H1 (cell line): ENCODE measurements at regions not wholly inside any gene's neighbourhood (a gene's known extent, or its start where the extent isn't known, plus 50 kb on each side); places are given as distances from the start of the nearest gene placed in this dataset.

Source experiments
- CTCF ChIA-PET: fragments of 300-600 bp; sonication (Branson Sonifier 250); formaldehyde crosslinking; loops from one replicate; lab custom pipeline; 2021; ENCODE audit not compliant: partially characterized antibody; lab: Charles Lee
- POLR2A ChIA-PET: fragments of 300-600 bp; sonication (Branson Sonifier 250); formaldehyde crosslinking; loops from one replicate; lab custom pipeline; 2021; ENCODE audit warnings: inconsistent platforms; ENCODE audit not compliant: partially characterized antibody; lab: Charles Lee
- DNase-seq, 2 experiments: peaks; one replicate each; pipeline versions ENCODE4 v3.0.0 to v3.0.0-alpha.2; 2010 to 2022; ENCODE audit warnings: low spot score in 2 of 2, low read depth in 1 of 2, mixed read lengths in 1 of 2
- FAIRE-seq: peaks from 2 replicates; lab custom pipeline; 2011; peaks lifted over from hg19 to GRCh38; lab: Jason Lieb, UNC
- H2AFZ ChIP-seq: 2 replicates; pipeline ENCODE4 v1.8.1; 2012; ENCODE audit warnings: low read length, inconsistent platforms
- H2AK5ac ChIP-seq: 2 replicates; pipeline ENCODE4 v1.6.1; 2013; ENCODE audit warnings: low read depth, low read length
- H2BK120ac ChIP-seq: replicated peaks from 2 replicates; pipeline ENCODE3; 2013; ENCODE audit warnings: low read depth, low read length, inconsistent platforms
- H2BK12ac ChIP-seq: 2 replicates; pipeline ENCODE4 v1.6.1; 2013; ENCODE audit warnings: low read depth, low read length
- H2BK15ac ChIP-seq: 2 replicates; pipeline ENCODE4 v1.6.1; 2013; ENCODE audit warnings: low read length
- H2BK20ac ChIP-seq: 2 replicates; pipeline ENCODE4 v1.6.1; 2013; ENCODE audit warnings: low read length
- H2BK5ac ChIP-seq: 2 replicates; pipeline ENCODE4 v1.6.1; 2013; ENCODE audit warnings: low read depth, low read length
- H3K14ac ChIP-seq: 2 replicates; pipeline ENCODE4 v1.6.1; 2013; ENCODE audit warnings: inconsistent platforms; ENCODE audit not compliant: insufficient read length
- H3K18ac ChIP-seq: 2 replicates; pipeline ENCODE4 v1.6.1; 2013; ENCODE audit warnings: low read length; ENCODE audit errors: extremely low read depth
- H3K23ac ChIP-seq: 2 replicates; pipeline ENCODE4 v1.6.1; 2013; ENCODE audit warnings: inconsistent platforms; ENCODE audit not compliant: insufficient read length
- H3K23me2 ChIP-seq: 2 replicates; pipeline ENCODE4 v1.6.1; 2013; ENCODE audit warnings: low read depth, low read length
- H3K27ac ChIP-seq: 2 replicates; pipeline ENCODE4 v1.6.1; 2011; ENCODE audit warnings: low read depth, low read length, inconsistent platforms
- H3K27me3 ChIP-seq, 4 experiments: replicated peaks in 1 of 4; 1 replicate in 1 of 4; 2 replicates in 3 of 4; pipeline versions ENCODE4 v1.6.1 to v1.8.1; 2011 to 2013; ENCODE audit warnings: low read length in 3 of 4, mild to moderate bottlenecking in 3 of 4, inconsistent platforms in 2 of 4, mixed read lengths in 2 of 4, moderate library complexity in 1 of 4; ENCODE audit not compliant: control insufficient read depth in 3 of 4, insufficient read depth in 3 of 4; ENCODE audit errors: extremely low read depth in 1 of 4
- H3K36me3 ChIP-seq, 4 experiments: 2 replicates each; pipeline versions ENCODE4 v1.6.1 to v1.8.1; 2011 to 2013; ENCODE audit warnings: mild to moderate bottlenecking in 4 of 4, low read length in 3 of 4, moderate library complexity in 2 of 4, control low read depth in 1 of 4, inconsistent platforms in 1 of 4; ENCODE audit not compliant: insufficient read depth in 4 of 4, control insufficient read depth in 2 of 4
- H3K4ac ChIP-seq: replicated peaks from 2 replicates; pipeline ENCODE3; 2013; ENCODE audit warnings: low read length, low read depth, mixed read lengths, inconsistent platforms; ENCODE audit not compliant: insufficient read length
- H3K4me1 ChIP-seq, 4 experiments: replicated peaks in 1 of 4; 1 replicate in 1 of 4; 2 replicates in 3 of 4; pipeline versions ENCODE4 v1.6.1 to v1.8.1; 2011 to 2013; ENCODE audit warnings: low read length in 3 of 4, inconsistent platforms in 2 of 4, mixed read lengths in 1 of 4; ENCODE audit not compliant: insufficient read depth in 4 of 4, control insufficient read depth in 3 of 4
- H3K4me2 ChIP-seq, 2 experiments: 2 replicates each; pipeline versions ENCODE4 v1.6.1 to v1.8.1; 2011 to 2013; ENCODE audit warnings: low read depth in 2 of 2, low read length in 2 of 2, control low read depth in 1 of 2, inconsistent platforms in 1 of 2, mild to moderate bottlenecking in 1 of 2; ENCODE audit not compliant: insufficient read depth in 1 of 2
- H3K4me3 ChIP-seq, 4 experiments: fragments of 200-600, 300-600 bp in 1 of 4; sonication (generic), shearing (Covaris generic), sonication (Bioruptor Twin) in 1 of 4; 2 replicates each; pipeline versions ENCODE4 v1.5.1 to v1.8.1; 2011 to 2016; ENCODE audit warnings: low read length in 4 of 4, low read depth in 3 of 4, control low read depth in 2 of 4, inconsistent platforms in 2 of 4, mild to moderate bottlenecking in 2 of 4, mixed read lengths in 1 of 4, moderate library complexity in 1 of 4; ENCODE audit not compliant: insufficient read depth in 2 of 4; ENCODE audit errors: extremely low read depth in 1 of 4
- H3K56ac ChIP-seq: replicated peaks from 2 replicates; pipeline ENCODE3; 2013; ENCODE audit warnings: low read depth, mild to moderate bottlenecking, mixed read lengths, low read length, inconsistent platforms; ENCODE audit not compliant: insufficient read length
- H3K79me1 ChIP-seq: 2 replicates; pipeline ENCODE4 v1.6.1; 2013; ENCODE audit warnings: low read depth, low read length, control low read depth
- H3K79me2 ChIP-seq, 2 experiments: 2 replicates each; pipeline versions ENCODE4 v1.6.1 to v1.8.1; 2012 to 2013; ENCODE audit warnings: low read length in 2 of 2, mild to moderate bottlenecking in 2 of 2, inconsistent platforms in 1 of 2; ENCODE audit not compliant: insufficient read depth in 2 of 2, control insufficient read depth in 1 of 2
- H3K9ac ChIP-seq, 4 experiments: replicated peaks in 1 of 4; 1 replicate in 1 of 4; 2 replicates in 3 of 4; pipeline versions ENCODE4 v1.6.1 to v1.8.1; 2011 to 2013; ENCODE audit warnings: low read depth in 3 of 4, low read length in 3 of 4, control low read depth in 2 of 4, mild to moderate bottlenecking in 2 of 4, moderate library complexity in 2 of 4, inconsistent platforms in 1 of 4; ENCODE audit errors: extremely low read depth in 1 of 4
- H3K9me3 ChIP-seq, 2 experiments: 2 replicates each; pipeline versions ENCODE4 v1.6.1 to v1.8.1; 2012 to 2013; ENCODE audit warnings: mild to moderate bottlenecking in 2 of 2, moderate library complexity in 2 of 2, control low read depth in 1 of 2, inconsistent platforms in 1 of 2, low read depth in 1 of 2, low read length in 1 of 2, mixed read lengths in 1 of 2; ENCODE audit not compliant: insufficient read depth in 2 of 2
- H4K20me1 ChIP-seq, 2 experiments: replicated peaks in 1 of 2; 2 replicates each; pipeline versions ENCODE3 to v1.8.1; 2011 to 2013; ENCODE audit warnings: inconsistent platforms in 2 of 2, low read length in 2 of 2, mild to moderate bottlenecking in 1 of 2; ENCODE audit not compliant: insufficient read depth in 2 of 2, control insufficient read depth in 1 of 2
- H4K5ac ChIP-seq: 2 replicates; pipeline ENCODE4 v1.6.1; 2013; ENCODE audit warnings: low read length, low read depth, mixed read lengths, inconsistent platforms; ENCODE audit not compliant: insufficient read length
- H4K8ac ChIP-seq: 2 replicates; pipeline ENCODE4 v1.8.0; 2013; ENCODE audit warnings: mild to moderate bottlenecking, moderate library complexity, low read length, inconsistent platforms; ENCODE audit not compliant: insufficient read depth; ENCODE audit errors: extremely low read depth
- H4K91ac ChIP-seq: replicated peaks from 2 replicates; pipeline ENCODE3; 2013; ENCODE audit warnings: low read length, mixed read lengths, inconsistent platforms; ENCODE audit not compliant: insufficient read length
- BRCA1 ChIP-seq: IDR thresholded peaks from 2 replicates; pipeline ENCODE4 v1.6.1; 2012; ENCODE audit warnings: low read depth, low read length, improper control_type of control experiment
- CHD2 ChIP-seq: IDR thresholded peaks from 2 replicates; pipeline ENCODE4 v1.6.1; 2012; ENCODE audit warnings: low read length, improper control_type of control experiment
- GABPA ChIP-seq: IDR thresholded peaks from 2 replicates; pipeline ENCODE4 v1.6.1; 2011; ENCODE audit warnings: mild to moderate bottlenecking, low read length, moderate library complexity, borderline replicate concordance; ENCODE audit not compliant: insufficient read depth
- JUND ChIP-seq: IDR thresholded peaks from 2 replicates; pipeline ENCODE4 v1.6.1; 2011; ENCODE audit warnings: mild to moderate bottlenecking, improper control_type of control experiment, low read length
- KDM1A ChIP-seq: fragments of 200-600, 300-600 bp; sonication (generic); IDR thresholded peaks from 2 replicates; pipeline ENCODE4 v1.7.1; 2016; ENCODE audit warnings: mild to moderate bottlenecking, low read length, borderline replicate concordance
- KDM4A ChIP-seq: IDR thresholded peaks from one replicate; pipeline ENCODE4 v1.7.1; 2012; ENCODE audit warnings: low read depth, mild to moderate bottlenecking, moderate library complexity, low read length, inconsistent platforms; ENCODE audit not compliant: severe bottlenecking
- NANOG ChIP-seq: IDR thresholded peaks from 2 replicates; pipeline ENCODE4 v1.6.1; 2011; ENCODE audit warnings: low read length, low read depth, mild to moderate bottlenecking, inconsistent platforms; ENCODE audit not compliant: insufficient read depth, poor library complexity, severe bottlenecking
- NRF1 ChIP-seq: IDR thresholded peaks from 2 replicates; pipeline ENCODE4 v1.6.1; 2011; ENCODE audit warnings: mild to moderate bottlenecking, low read depth, low read length, improper control_type of control experiment
- POLR2A ChIP-seq, 2 experiments: IDR thresholded peaks; 1 replicate in 1 of 2; 2 replicates in 1 of 2; pipeline ENCODE4 v1.6.1; 2011; ENCODE audit warnings: low read depth in 2 of 2, low read length in 2 of 2, mild to moderate bottlenecking in 2 of 2; ENCODE audit errors: control extremely low read depth in 1 of 2
- RAD21 ChIP-seq, 2 experiments: IDR thresholded peaks in 1 of 2; conservative IDR thresholded peaks in 1 of 2; 2 replicates each; pipeline ENCODE4 v1.6.1; 2011; ENCODE audit warnings: low read depth in 2 of 2, low read length in 2 of 2, improper control_type of control experiment in 1 of 2, inconsistent platforms in 1 of 2, mild to moderate bottlenecking in 1 of 2, moderate library complexity in 1 of 2
- RNF2 ChIP-seq: fragments of 200-900, 300-1000 bp; sonication (generic); IDR thresholded peaks from 2 replicates; pipeline ENCODE4 v1.7.1; 2016; ENCODE audit warnings: borderline replicate concordance, low read depth, mild to moderate bottlenecking, antibody characterized with exemption, low read length; ENCODE audit not compliant: poor library complexity, severe bottlenecking; ENCODE audit errors: missing control alignments
- SIN3A ChIP-seq, 2 experiments: IDR thresholded peaks in 1 of 2; conservative IDR thresholded peaks in 1 of 2; 2 replicates each; pipeline ENCODE4 v1.6.1; 2011 to 2012; ENCODE audit warnings: low read length in 2 of 2, improper control_type of control experiment in 1 of 2, low read depth in 1 of 2, mild to moderate bottlenecking in 1 of 2
- SIX5 ChIP-seq: IDR thresholded peaks from 2 replicates; pipeline ENCODE4 v1.6.1; 2011; ENCODE audit warnings: mild to moderate bottlenecking, low read depth, low read length
- SP2 ChIP-seq: IDR thresholded peaks from 2 replicates; pipeline ENCODE4 v1.6.1; 2012; ENCODE audit warnings: mild to moderate bottlenecking, low read length, inconsistent platforms
- ZNF274 ChIP-seq: IDR thresholded peaks from 2 replicates; pipeline ENCODE4 v1.7.0; 2012; ENCODE audit warnings: low read length, borderline replicate concordance; ENCODE audit errors: extremely low read depth
- WGBS, 2 experiments: shearing (Covaris generic) in 1 of 2; methylation state at CpG; one replicate each; pipeline versions ENCODE4 v1.1.6 to v1.1.7; 2013 to 2015; ENCODE audit warnings: low lambda C conversion rate in 2 of 2, mixed read lengths in 2 of 2, inconsistent platforms in 1 of 2, low coverage in 1 of 2, missing lambda C conversion rate in 1 of 2; ENCODE audit not compliant: insufficient replicate concordance in 2 of 2, insufficient coverage in 1 of 2, insufficient read length in 1 of 2; ENCODE audit errors: extremely low coverage in 1 of 2, missing lambda C conversion rate in 1 of 2; 5-methylcytosine and 5-hydroxymethylcytosine counted together

DNA sequence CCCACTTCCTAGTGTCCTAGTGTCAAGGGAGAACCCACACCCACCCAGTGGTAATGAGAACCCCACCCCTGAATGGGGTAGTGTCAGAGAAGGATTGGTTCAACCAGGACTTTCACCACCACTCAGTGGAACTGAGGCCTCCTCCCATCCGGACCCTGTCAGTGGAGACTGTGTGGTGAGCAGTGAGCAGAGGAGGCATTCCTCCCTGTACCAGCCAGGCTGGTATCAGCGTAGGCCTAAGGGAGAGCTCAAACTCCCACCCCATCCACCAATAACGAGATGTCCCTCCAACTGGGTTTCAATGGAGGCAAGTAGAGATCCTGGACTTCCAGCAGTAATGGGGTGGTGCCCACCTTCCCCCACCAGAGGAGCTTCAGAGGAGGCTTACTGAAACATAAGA is 1171.4 kb downstream of the TBC1D22A start:
- H3K14ac ChIP-seq = no peak overlapping the region
- H2BK12ac ChIP-seq = no peak overlapping the region
- no peak overlapping the region for H3K4ac ChIP-seq
- no peak overlapping the region for H2BK15ac ChIP-seq
- ChIA-PET CTCF (interaction anchor here (0.6 kb wide), 1 partner anchor 81 kb away, joined by 3 read pairs; no protein-coding TSS in a partner anchor), POLR2A (no interaction called here)
- FAIRE-seq (no peak), DNase-seq (no peak)
- peaks cover 46 to 47% of the 10 kb centered on the region in 2 experiments; a peak in 3 of 4 replicates for H3K9me3 ChIP-seq
- no peak overlapping the region for H2BK120ac ChIP-seq
- no peaks in the 10 kb centered on the region for H3K36me3 ChIP-seq
- H3K23me2 ChIP-seq = no peaks in the 10 kb centered on the region
- no peak overlapping the region for H2AK5ac ChIP-seq
- H3K27ac ChIP-seq = no peak overlapping the region
- H3K4me1 ChIP-seq = no peaks in the 10 kb centered on the region
- H3K18ac ChIP-seq = no peak overlapping the region
- H3K27me3 ChIP-seq = no peaks in the 10 kb centered on the region; a peak in 1 of 7 replicates
- no peak overlapping the region for H4K91ac ChIP-seq
- no peak overlapping the region for H3K9ac ChIP-seq
- H4K5ac ChIP-seq = no peak overlapping the region
- no peaks in the 10 kb centered on the region for H3K79me2 ChIP-seq
- no peak overlapping the region for H3K56ac ChIP-seq
- WGBS, 2 experiments = 91% methylated on average over 3 of the region's 3 CpGs; no CpG with 5 or more reads in 1 of the 2 experiments
- H2AFZ ChIP-seq = no peak overlapping the region
- H2BK20ac ChIP-seq = no peak overlapping the region
- H3K23ac ChIP-seq = no peak overlapping the region
- no peaks in the 10 kb centered on the region for H4K20me1 ChIP-seq
- no peaks in the 10 kb centered on the region for H3K79me1 ChIP-seq
- no peak overlapping the region for H3K4me3 ChIP-seq
- H3K4me2 ChIP-seq = no peak overlapping the region
- H2BK5ac ChIP-seq = no peak overlapping the region
- H4K8ac ChIP-seq = no peak overlapping the region
- no peak for TF ChIP-seq RNF2
- no peak for TF ChIP-seq SP2
- TF ChIP-seq NANOG = no peak
- TF ChIP-seq ZNF274 = no peak
- no peak for TF ChIP-seq POLR2A (IDR thresholded peaks at IDR 0.05; ENCODE audit: control extremely low read depth in 1 of 2, low read depth in 2 of 2, low read length in 2 of 2)
- no peak for TF ChIP-seq JUND
- TF ChIP-seq SIX5 = no peak
- TF ChIP-seq KDM4A = no peak
- TF ChIP-seq RAD21 (IDR thresholded peaks at IDR 0.05 in 1 of 2, conservative IDR thresholded peaks at IDR 0.05 in 1 of 2; ENCODE audit: low read depth in 2 of 2, low read length in 2 of 2) = no peak
- no peak for TF ChIP-seq NRF1
- TF ChIP-seq BRCA1 = no peak
- TF ChIP-seq CHD2 = no peak
- no peak for TF ChIP-seq SIN3A (conservative IDR thresholded peaks at IDR 0.05 in 1 of 2, IDR thresholded peaks at IDR 0.05 in 1 of 2; ENCODE audit: low read depth in 1 of 2, low read length in 2 of 2)
- no peak for TF ChIP-seq KDM1A
- no peak for TF ChIP-seq GABPA
